GM23338 (cell line): ENCODE measurements at regions not wholly inside any gene's neighbourhood (a gene's known extent, or its start where the extent isn't known, plus 50 kb on each side); places are given as distances from the start of the nearest gene placed in this dataset.

Experiments used
- ATAC-seq: fragments of 200-7000 bp; cut with Tn5 transposase; 3 replicates; pipeline ENCODE4 v1.9.1; 2020
- DNase-seq: peaks from one replicate; pipeline ENCODE4 v3.0.0-alpha.2; 2015; ENCODE audit warnings: low spot score
- H2AFZ ChIP-seq: fragments of 200-600 bp; sonication (generic); 2 replicates; pipeline ENCODE4 v1.8.0; 2016; ENCODE audit warnings: antibody characterized with exemption, mild to moderate bottlenecking, moderate library complexity
- H3F3A ChIP-seq: fragments of 200-600 bp; sonication (generic); replicated peaks from 2 replicates; pipeline ENCODE4 v1.8.0; 2017; ENCODE audit warnings: antibody characterized with exemption, mixed run types, low read depth
- H3K27ac ChIP-seq: fragments of 200-600 bp; sonication (generic); 2 replicates; pipeline ENCODE4 v1.6.1; 2016; ENCODE audit warnings: low read depth
- H3K27me3 ChIP-seq: fragments of 200-600 bp; sonication (generic); 2 replicates; pipeline ENCODE4 v1.8.0; 2016; ENCODE audit warnings: mild to moderate bottlenecking, mixed run types, moderate library complexity; ENCODE audit not compliant: insufficient read depth
- H3K36me3 ChIP-seq: fragments of 200-600 bp; sonication (generic); 2 replicates; pipeline ENCODE4 v1.8.0; 2016; ENCODE audit warnings: mild to moderate bottlenecking; ENCODE audit not compliant: insufficient read depth
- H3K4me1 ChIP-seq: fragments of 200-600 bp; sonication (generic); 2 replicates; pipeline ENCODE4 v1.8.0; 2016; ENCODE audit warnings: mild to moderate bottlenecking, moderate library complexity; ENCODE audit not compliant: insufficient read depth
- H3K4me2 ChIP-seq: fragments of 200-600 bp; sonication (generic); 2 replicates; pipeline ENCODE4 v1.7.1; 2017; ENCODE audit warnings: mixed run types
- H3K4me3 ChIP-seq: fragments of 200-600 bp; sonication (generic); 2 replicates; pipeline ENCODE4 v1.6.1; 2016; ENCODE audit warnings: mixed run types
- H3K79me2 ChIP-seq: fragments of 200-600 bp; sonication (generic); replicated peaks from 2 replicates; pipeline ENCODE4 v1.8.0; 2017; ENCODE audit warnings: mild to moderate bottlenecking; ENCODE audit not compliant: insufficient read depth
- H3K9me2 ChIP-seq: fragments of 200-600 bp; sonication (generic); 2 replicates; pipeline ENCODE4 v1.8.0; 2017; ENCODE audit not compliant: insufficient read depth
- H4K20me1 ChIP-seq: fragments of 200-600 bp; sonication (generic); replicated peaks from 2 replicates; pipeline ENCODE4 v1.8.0; 2017; ENCODE audit warnings: mild to moderate bottlenecking; ENCODE audit not compliant: insufficient read depth
- H3K27ac Mint-ChIP-seq: 2 replicates; pipeline ENCODE4 v1.8.0; 2020; ENCODE audit warnings: inconsistent platforms, mild to moderate bottlenecking, moderate library complexity, mixed read lengths
- H3K27me3 Mint-ChIP-seq: 3 replicates; pipeline ENCODE4 v1.8.0; 2022; ENCODE audit warnings: low read depth, mild to moderate bottlenecking, moderate library complexity, mixed read lengths, inconsistent platforms; ENCODE audit not compliant: insufficient read depth, poor library complexity
- H3K36me3 Mint-ChIP-seq: 3 replicates; pipeline ENCODE4 v1.8.0; 2021; ENCODE audit warnings: low read depth, mild to moderate bottlenecking, inconsistent platforms, moderate library complexity, mixed read lengths
- H3K4me1 Mint-ChIP-seq: 3 replicates; pipeline ENCODE4 v1.8.0; 2020; ENCODE audit warnings: mild to moderate bottlenecking, inconsistent platforms, mixed read lengths
- H3K4me3 Mint-ChIP-seq: 3 replicates; pipeline ENCODE4 v1.8.0; 2021; ENCODE audit warnings: moderate library complexity, mild to moderate bottlenecking, inconsistent platforms, mixed read lengths
- H3K9me3 Mint-ChIP-seq: 3 replicates; pipeline ENCODE4 v1.8.0; 2020; ENCODE audit warnings: moderate library complexity, mild to moderate bottlenecking, inconsistent platforms, mixed read lengths
- CREB1 ChIP-seq: fragments of 250-450 bp; sonication (Bioruptor Pico); IDR thresholded peaks from 2 replicates; pipeline ENCODE4 v1.5.0; 2020; ENCODE audit warnings: low read depth, mild to moderate bottlenecking, moderate library complexity
- EZH2phosphoT487 ChIP-seq: fragments of 200-600 bp; sonication (generic); IDR thresholded peaks from one replicate; pipeline ENCODE4 v1.8.1; 2018; ENCODE audit warnings: antibody characterized with exemption; ENCODE audit not compliant: unreplicated experiment
- JUNB ChIP-seq: IDR thresholded peaks from one replicate; pipeline ENCODE4 v1.6.1; 2016; ENCODE audit warnings: antibody characterized with exemption; ENCODE audit not compliant: unreplicated experiment
- NANOG ChIP-seq: IDR thresholded peaks from 2 replicates; pipeline ENCODE4 v1.6.1; 2016; ENCODE audit warnings: antibody characterized with exemption, borderline replicate concordance
- STAT1 ChIP-seq: IDR thresholded peaks from one replicate; pipeline ENCODE4 v1.6.1; 2016; ENCODE audit warnings: antibody characterized with exemption; ENCODE audit not compliant: unreplicated experiment
- ZNF114 ChIP-seq: fragments of 250-450 bp; sonication (Bioruptor Pico); IDR thresholded peaks from 2 replicates; pipeline ENCODE4 v1.5.0; 2020; ENCODE audit warnings: mild to moderate bottlenecking, moderate library complexity
- ZNF331 ChIP-seq: fragments of 250-450 bp; sonication (Bioruptor Pico); IDR thresholded peaks from 2 replicates; pipeline ENCODE4 v1.5.0; 2020; ENCODE audit warnings: low read depth, mild to moderate bottlenecking, moderate library complexity
- TF ChIP-seq, protein P1 (sequence below), 2 experiments: fragments of 200-600 bp in 1 of 2; sonication (generic) in 1 of 2; conservative IDR thresholded peaks; 2 replicates each; pipeline versions ENCODE4 v1.5.1 to v1.6.1; 2016 to 2017; ENCODE audit warnings: antibody characterized with exemption in 2 of 2, low read depth in 2 of 2, mild to moderate bottlenecking in 2 of 2, moderate library complexity in 1 of 2
- TF ChIP-seq, protein P2 (sequence below): IDR thresholded peaks from 2 replicates; pipeline ENCODE4 v1.6.1; 2016; ENCODE audit warnings: antibody characterized with exemption
- TF ChIP-seq, protein P3 (sequence below): IDR thresholded peaks from one replicate; pipeline ENCODE4 v1.6.1; 2018; ENCODE audit warnings: antibody characterized with exemption; ENCODE audit not compliant: unreplicated experiment

GRCh38 chr2:164090533-164090932 is 354.7 kb upstream of the FIGN start (continued):
- TF ChIP-seq JUNB (no peak), ZNF331 (CRISPR knock-in tag) (no peak), ZNF114 (CRISPR knock-in tag) (no peak), NANOG (no peak), CREB1 (CRISPR knock-in tag) (no peak), STAT1 (no peak), EZH2phosphoT487 (no peak)
- TF ChIP-seq, protein P1, sequence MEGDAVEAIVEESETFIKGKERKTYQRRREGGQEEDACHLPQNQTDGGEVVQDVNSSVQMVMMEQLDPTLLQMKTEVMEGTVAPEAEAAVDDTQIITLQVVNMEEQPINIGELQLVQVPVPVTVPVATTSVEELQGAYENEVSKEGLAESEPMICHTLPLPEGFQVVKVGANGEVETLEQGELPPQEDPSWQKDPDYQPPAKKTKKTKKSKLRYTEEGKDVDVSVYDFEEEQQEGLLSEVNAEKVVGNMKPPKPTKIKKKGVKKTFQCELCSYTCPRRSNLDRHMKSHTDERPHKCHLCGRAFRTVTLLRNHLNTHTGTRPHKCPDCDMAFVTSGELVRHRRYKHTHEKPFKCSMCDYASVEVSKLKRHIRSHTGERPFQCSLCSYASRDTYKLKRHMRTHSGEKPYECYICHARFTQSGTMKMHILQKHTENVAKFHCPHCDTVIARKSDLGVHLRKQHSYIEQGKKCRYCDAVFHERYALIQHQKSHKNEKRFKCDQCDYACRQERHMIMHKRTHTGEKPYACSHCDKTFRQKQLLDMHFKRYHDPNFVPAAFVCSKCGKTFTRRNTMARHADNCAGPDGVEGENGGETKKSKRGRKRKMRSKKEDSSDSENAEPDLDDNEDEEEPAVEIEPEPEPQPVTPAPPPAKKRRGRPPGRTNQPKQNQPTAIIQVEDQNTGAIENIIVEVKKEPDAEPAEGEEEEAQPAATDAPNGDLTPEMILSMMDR (conservative IDR thresholded peaks at IDR 0.05; ENCODE audit: low read depth in 2 of 2), result no peak
- TF ChIP-seq, protein P2, sequence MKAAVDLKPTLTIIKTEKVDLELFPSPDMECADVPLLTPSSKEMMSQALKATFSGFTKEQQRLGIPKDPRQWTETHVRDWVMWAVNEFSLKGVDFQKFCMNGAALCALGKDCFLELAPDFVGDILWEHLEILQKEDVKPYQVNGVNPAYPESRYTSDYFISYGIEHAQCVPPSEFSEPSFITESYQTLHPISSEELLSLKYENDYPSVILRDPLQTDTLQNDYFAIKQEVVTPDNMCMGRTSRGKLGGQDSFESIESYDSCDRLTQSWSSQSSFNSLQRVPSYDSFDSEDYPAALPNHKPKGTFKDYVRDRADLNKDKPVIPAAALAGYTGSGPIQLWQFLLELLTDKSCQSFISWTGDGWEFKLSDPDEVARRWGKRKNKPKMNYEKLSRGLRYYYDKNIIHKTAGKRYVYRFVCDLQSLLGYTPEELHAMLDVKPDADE, result no peak
- TF ChIP-seq, protein P3, sequence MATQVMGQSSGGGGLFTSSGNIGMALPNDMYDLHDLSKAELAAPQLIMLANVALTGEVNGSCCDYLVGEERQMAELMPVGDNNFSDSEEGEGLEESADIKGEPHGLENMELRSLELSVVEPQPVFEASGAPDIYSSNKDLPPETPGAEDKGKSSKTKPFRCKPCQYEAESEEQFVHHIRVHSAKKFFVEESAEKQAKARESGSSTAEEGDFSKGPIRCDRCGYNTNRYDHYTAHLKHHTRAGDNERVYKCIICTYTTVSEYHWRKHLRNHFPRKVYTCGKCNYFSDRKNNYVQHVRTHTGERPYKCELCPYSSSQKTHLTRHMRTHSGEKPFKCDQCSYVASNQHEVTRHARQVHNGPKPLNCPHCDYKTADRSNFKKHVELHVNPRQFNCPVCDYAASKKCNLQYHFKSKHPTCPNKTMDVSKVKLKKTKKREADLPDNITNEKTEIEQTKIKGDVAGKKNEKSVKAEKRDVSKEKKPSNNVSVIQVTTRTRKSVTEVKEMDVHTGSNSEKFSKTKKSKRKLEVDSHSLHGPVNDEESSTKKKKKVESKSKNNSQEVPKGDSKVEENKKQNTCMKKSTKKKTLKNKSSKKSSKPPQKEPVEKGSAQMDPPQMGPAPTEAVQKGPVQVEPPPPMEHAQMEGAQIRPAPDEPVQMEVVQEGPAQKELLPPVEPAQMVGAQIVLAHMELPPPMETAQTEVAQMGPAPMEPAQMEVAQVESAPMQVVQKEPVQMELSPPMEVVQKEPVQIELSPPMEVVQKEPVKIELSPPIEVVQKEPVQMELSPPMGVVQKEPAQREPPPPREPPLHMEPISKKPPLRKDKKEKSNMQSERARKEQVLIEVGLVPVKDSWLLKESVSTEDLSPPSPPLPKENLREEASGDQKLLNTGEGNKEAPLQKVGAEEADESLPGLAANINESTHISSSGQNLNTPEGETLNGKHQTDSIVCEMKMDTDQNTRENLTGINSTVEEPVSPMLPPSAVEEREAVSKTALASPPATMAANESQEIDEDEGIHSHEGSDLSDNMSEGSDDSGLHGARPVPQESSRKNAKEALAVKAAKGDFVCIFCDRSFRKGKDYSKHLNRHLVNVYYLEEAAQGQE, result no peak

- Histone ChIP-seq H4K20me1 (no peaks in the 10 kb centered on the region), H3K9me2 (0 out of 2 replicates have a peak, but pooled peaks cover 2% of the 10 kb centered on the region), H3K36me3 (no peaks in the 10 kb centered on the region), H3F3A (no peaks in the 10 kb centered on the region), H3K27me3 (no peaks in the 10 kb centered on the region), H3K4me2 (no peak overlapping the region), H3K27ac (no peak overlapping the region), H3K79me2 (no peaks in the 10 kb centered on the region), H2AFZ (no peak overlapping the region), H3K4me1 (peaks cover 3% of the 10 kb centered on the region; the same call in 1 of the 2 replicates), H3K4me3 (no peak overlapping the region)
- Mint-ChIP-seq H3K27me3 (no peaks in the 10 kb centered on the region), H3K4me3 (no peak overlapping the region), H3K36me3 (no peaks in the 10 kb centered on the region), H3K9me3 (no peaks in the 10 kb centered on the region), H3K27ac (no peak overlapping the region), H3K4me1 (peaks cover 11% of the 10 kb centered on the region; the same call in 2 of the 3 replicates)
- DNase-seq (no peak), ATAC-seq (no peak)
- TF ChIP-seq, protein P1 (conservative IDR thresholded peaks at IDR 0.05; ENCODE audit: low read depth in 2 of 2), result no peak
- TF ChIP-seq, protein P2, result no peak
- TF ChIP-seq ZNF331 (CRISPR knock-in tag), result no peak
- no peak for TF ChIP-seq EZH2phosphoT487
- no peak for TF ChIP-seq ZNF114 (CRISPR knock-in tag)
- no peak for TF ChIP-seq CREB1 (CRISPR knock-in tag)
- no peak for TF ChIP-seq JUNB
These were observed 348.3 kb upstream of the FIGN start for GRCh38 chr2:164084066-164084465.
